ENCODE measurements at regions not wholly inside any gene's neighbourhood (a gene's known extent, or its start where the extent isn't known, plus 50 kb on each side); places are given as distances from the start of the nearest gene placed in this dataset.

GRCh38 chr11:39732001-39732400 is 1727.5 kb downstream of the LRRC4C start:
- DNase-seq (ENCODE audit: insufficient read length) (no peak), FAIRE-seq (no peak)
- TF ChIP-seq TAF1 (IDR thresholded peaks at IDR 0.05; ENCODE audit: borderline replicate concordance, low read depth, low read length), result no peak
- TF ChIP-seq POLR2A (IDR thresholded peaks at IDR 0.05; ENCODE audit: low read depth, low read length), result no peak
- TF ChIP-seq POLR2AphosphoS5 (IDR thresholded peaks at IDR 0.05; ENCODE audit: low read depth, low read length), result no peak

DNA sequence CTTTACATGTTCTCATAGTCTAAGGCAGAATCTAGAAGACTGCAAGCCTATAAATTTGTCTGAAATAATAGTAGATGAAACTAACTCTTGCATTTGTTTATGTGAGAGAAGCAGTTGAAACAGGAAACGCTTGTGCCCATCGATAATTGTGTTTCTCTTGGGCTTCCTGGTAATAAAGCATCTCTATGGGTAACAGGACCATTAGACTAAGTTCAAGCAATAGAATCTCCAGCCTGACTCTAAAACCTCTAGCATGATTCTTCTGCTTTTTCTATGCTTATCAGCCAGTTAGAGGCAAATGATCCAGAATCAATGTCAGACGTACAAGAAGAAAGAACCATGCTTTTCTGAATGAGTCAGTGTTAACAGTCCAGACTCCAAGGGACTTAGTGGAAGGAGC is 1734.4 kb downstream of the LRRC4C start:
- DNase-seq (ENCODE audit: insufficient read length) (no peak), FAIRE-seq (no peak)
- TF ChIP-seq POLR2AphosphoS5 (IDR thresholded peaks at IDR 0.05; ENCODE audit: low read depth, low read length) (no peak), POLR2A (IDR thresholded peaks at IDR 0.05; ENCODE audit: low read depth, low read length) (no peak), TAF1 (IDR thresholded peaks at IDR 0.05; ENCODE audit: borderline replicate concordance, low read depth, low read length) (no peak)

GRCh38 chr11:39724404-39724803 is 1735.0 kb downstream of the LRRC4C start:
- DNase-seq (ENCODE audit: insufficient read length) (no peak), FAIRE-seq (no peak)
- no peak for TF ChIP-seq POLR2AphosphoS5 (IDR thresholded peaks at IDR 0.05; ENCODE audit: low read depth, low read length)
- no peak for TF ChIP-seq TAF1 (IDR thresholded peaks at IDR 0.05; ENCODE audit: borderline replicate concordance, low read depth, low read length)
- no peak for TF ChIP-seq POLR2A (IDR thresholded peaks at IDR 0.05; ENCODE audit: low read depth, low read length)

DNA sequence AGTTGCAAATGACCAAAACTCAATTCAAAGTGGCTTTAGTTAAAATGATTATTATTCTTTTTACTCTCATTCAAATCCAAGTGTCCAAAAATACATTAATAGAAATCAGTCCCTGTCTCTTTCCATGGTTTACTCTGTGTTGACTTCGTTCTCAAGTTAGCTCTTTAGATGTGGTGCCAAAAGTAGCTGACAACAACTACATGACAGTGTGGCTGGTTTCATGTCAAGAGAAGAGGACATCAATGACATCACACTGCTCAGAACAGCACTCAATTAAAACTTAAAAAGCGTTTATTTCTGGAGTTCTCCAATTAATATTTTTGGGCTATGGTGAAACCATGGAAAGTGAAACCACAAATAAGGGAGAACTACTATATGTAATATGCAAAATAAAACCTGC is 1746.9 kb downstream of the LRRC4C start:
- TF ChIP-seq TAF1 (IDR thresholded peaks at IDR 0.05; ENCODE audit: borderline replicate concordance, low read depth, low read length) (no peak), POLR2AphosphoS5 (IDR thresholded peaks at IDR 0.05; ENCODE audit: low read depth, low read length) (no peak), POLR2A (IDR thresholded peaks at IDR 0.05; ENCODE audit: low read depth, low read length) (no peak)
- DNase-seq (ENCODE audit: insufficient read length) (no peak), FAIRE-seq (no peak)

GRCh38 chr11:39690856-39691255 is 1768.6 kb downstream of the LRRC4C start:
- TF ChIP-seq POLR2A (IDR thresholded peaks at IDR 0.05; ENCODE audit: low read depth, low read length), result no peak
- TF ChIP-seq POLR2AphosphoS5 (IDR thresholded peaks at IDR 0.05; ENCODE audit: low read depth, low read length), result no peak
- no peak for TF ChIP-seq TAF1 (IDR thresholded peaks at IDR 0.05; ENCODE audit: borderline replicate concordance, low read depth, low read length)
- DNase-seq (ENCODE audit: insufficient read length) (no peak), FAIRE-seq (no peak)

GRCh38 chr11:39683951-39684554 is 1775.4 kb downstream of the LRRC4C start:
- TF ChIP-seq POLR2A (IDR thresholded peaks at IDR 0.05; ENCODE audit: low read depth, low read length) (no peak), TAF1 (IDR thresholded peaks at IDR 0.05; ENCODE audit: borderline replicate concordance, low read depth, low read length) (no peak), POLR2AphosphoS5 (IDR thresholded peaks at IDR 0.05; ENCODE audit: low read depth, low read length) (no peak)
- DNase-seq (ENCODE audit: insufficient read length), result no peak

DNA sequence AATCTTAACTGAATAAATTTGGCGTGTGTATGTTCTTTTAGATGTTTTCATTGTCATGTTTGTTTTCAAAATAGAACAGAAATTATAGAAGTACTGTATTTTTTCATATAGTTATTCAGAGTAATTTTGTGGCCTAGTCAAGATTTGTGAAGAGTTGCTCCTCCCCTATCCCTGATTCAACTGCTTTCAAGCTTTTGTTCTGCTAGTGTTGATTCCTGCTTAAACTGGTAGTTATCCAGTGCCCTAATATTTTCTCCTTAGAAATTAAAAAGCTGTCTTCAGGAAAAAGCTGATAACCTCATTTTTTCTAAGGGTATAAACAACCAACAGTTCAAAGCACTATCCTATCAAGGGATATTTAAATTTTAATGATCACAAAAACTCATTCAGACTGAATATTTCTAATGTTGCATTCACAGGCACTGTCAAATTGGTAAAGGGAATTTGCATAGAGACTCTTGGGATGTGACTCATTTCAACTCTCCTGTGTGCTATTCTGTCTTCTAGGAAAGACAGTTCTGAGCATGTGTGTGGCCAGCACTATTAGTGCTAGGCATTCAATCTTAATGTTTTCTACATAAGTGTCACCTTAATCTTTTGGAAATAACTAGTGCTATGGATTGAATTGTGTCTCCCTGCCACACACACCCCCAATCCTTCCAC is 1776.0 kb downstream of the LRRC4C start:
- DNase-seq (ENCODE audit: insufficient read length) (no peak), FAIRE-seq (no peak)
- no peak for TF ChIP-seq TAF1 (IDR thresholded peaks at IDR 0.05; ENCODE audit: borderline replicate concordance, low read depth, low read length)
- no peak for TF ChIP-seq POLR2AphosphoS5 (IDR thresholded peaks at IDR 0.05; ENCODE audit: low read depth, low read length)
- no peak for TF ChIP-seq POLR2A (IDR thresholded peaks at IDR 0.05; ENCODE audit: low read depth, low read length)

More at GRCh38 chr11:39683951-39684554, 1775.4 kb downstream of the LRRC4C start:
- FAIRE-seq, result no peak

GRCh38 chr11:39681428-39681827 is 1778.0 kb downstream of the LRRC4C start:
- no peak for TF ChIP-seq POLR2A (IDR thresholded peaks at IDR 0.05; ENCODE audit: low read depth, low read length)
- FAIRE-seq (no peak), DNase-seq (ENCODE audit: insufficient read length) (no peak)

GRCh38 chr11:39678996-39679395 is 1780.5 kb downstream of the LRRC4C start:
- DNase-seq (ENCODE audit: insufficient read length) (no peak), FAIRE-seq (no peak)
- no peak for TF ChIP-seq TAF1 (IDR thresholded peaks at IDR 0.05; ENCODE audit: borderline replicate concordance, low read depth, low read length)

GRCh38 chr11:39675171-39675570 is 1784.3 kb downstream of the LRRC4C start:
- FAIRE-seq (no peak), DNase-seq (ENCODE audit: insufficient read length) (no peak)
- no peak for TF ChIP-seq TAF1 (IDR thresholded peaks at IDR 0.05; ENCODE audit: borderline replicate concordance, low read depth, low read length)
- no peak for TF ChIP-seq POLR2A (IDR thresholded peaks at IDR 0.05; ENCODE audit: low read depth, low read length)
- no peak for TF ChIP-seq POLR2AphosphoS5 (IDR thresholded peaks at IDR 0.05; ENCODE audit: low read depth, low read length)

- no peak for TF ChIP-seq POLR2A (IDR thresholded peaks at IDR 0.05; ENCODE audit: low read depth, low read length)
- TF ChIP-seq TAF1 (IDR thresholded peaks at IDR 0.05; ENCODE audit: borderline replicate concordance, low read depth, low read length), result no peak
- no peak for TF ChIP-seq POLR2AphosphoS5 (IDR thresholded peaks at IDR 0.05; ENCODE audit: low read depth, low read length)
- no peak for DNase-seq (ENCODE audit: insufficient read length)
- FAIRE-seq, result no peak
These were observed 1784.7 kb downstream of the LRRC4C start for GRCh38 chr11:39674761-39675160.

DNA sequence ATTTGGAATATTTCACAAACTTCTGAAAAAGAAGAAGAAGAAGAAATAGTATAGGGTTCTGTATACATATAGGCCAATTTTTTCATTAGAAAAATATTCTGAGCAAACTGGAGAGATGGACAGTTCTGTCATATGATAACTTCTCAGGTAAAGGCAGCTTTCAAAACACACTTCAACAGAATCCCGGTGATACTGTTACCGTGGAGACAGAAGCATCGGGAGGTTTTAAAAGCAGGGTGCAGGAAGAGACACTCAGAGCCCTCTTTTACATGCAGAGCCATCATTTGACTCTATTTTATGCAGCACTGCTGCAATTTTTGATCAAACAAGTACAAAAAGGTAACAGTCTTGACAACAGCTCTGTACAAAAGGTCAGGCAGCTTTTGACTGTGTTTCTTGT is 1785.4 kb downstream of the LRRC4C start:
- no peak for TF ChIP-seq POLR2AphosphoS5 (IDR thresholded peaks at IDR 0.05; ENCODE audit: low read depth, low read length)
- TF ChIP-seq TAF1 (IDR thresholded peaks at IDR 0.05; ENCODE audit: borderline replicate concordance, low read depth, low read length), result no peak
- no peak for TF ChIP-seq POLR2A (IDR thresholded peaks at IDR 0.05; ENCODE audit: low read depth, low read length)
- DNase-seq (ENCODE audit: insufficient read length), result no peak
- no peak for FAIRE-seq
